ENCODE measurements at regions not wholly inside any gene's neighbourhood (a gene's known extent, or its start where the extent isn't known, plus 50 kb on each side); places are given as distances from the start of the nearest gene placed in this dataset.

GRCh38 chr10:21047096-21047495 is 150.0 kb upstream of the NEBL start:
- POLR2A ChIA-PET, result no interaction called here
- no peak for ATAC-seq
- Mint-ChIP-seq H3K4me3 (no peak overlapping the region), H3K27ac (no peak overlapping the region), H3K36me3 (ENCODE audit: low read depth) (no peaks in the 10 kb centered on the region), H3K27me3 (no peaks in the 10 kb centered on the region), H3K4me1 (ENCODE audit: low read depth) (peaks cover 11% of the 10 kb centered on the region), H3K9me3 (peaks cover 2% of the 10 kb centered on the region)
- no peak for TF ChIP-seq CTCF (IDR thresholded peaks at IDR 0.05)
- intact Hi-C loops (cut with micrococcal nuclease), result no loop called here
- no peak for DNase-seq
- CTCF ChIA-PET, result no interaction called here

GRCh38 chr10:21043044-21043443 is 145.9 kb upstream of the NEBL start:
- Mint-ChIP-seq H3K4me3 (no peak overlapping the region), H3K27me3 (no peaks in the 10 kb centered on the region), H3K36me3 (ENCODE audit: low read depth) (no peaks in the 10 kb centered on the region), H3K9me3 (no peaks in the 10 kb centered on the region), H3K27ac (no peak overlapping the region), H3K4me1 (ENCODE audit: low read depth) (no peaks in the 10 kb centered on the region)
- no peak for ATAC-seq
- no peak for DNase-seq
- ChIA-PET CTCF (no interaction called here), POLR2A (no interaction called here)
- intact Hi-C loops (cut with micrococcal nuclease), result no loop called here
- no peak for TF ChIP-seq CTCF (IDR thresholded peaks at IDR 0.05)

- ChIA-PET POLR2A (no interaction called here), CTCF (no interaction called here)
- Mint-ChIP-seq H3K4me1 (ENCODE audit: low read depth) (no peaks in the 10 kb centered on the region), H3K4me3 (no peak overlapping the region), H3K27me3 (no peaks in the 10 kb centered on the region), H3K36me3 (ENCODE audit: low read depth) (no peaks in the 10 kb centered on the region), H3K9me3 (no peaks in the 10 kb centered on the region), H3K27ac (no peak overlapping the region)
- ATAC-seq (no peak), DNase-seq (no peak)
- intact Hi-C loops (cut with micrococcal nuclease), result no loop called here
- no peak for TF ChIP-seq CTCF (IDR thresholded peaks at IDR 0.05)
Observed at GRCh38 chr10:21042536-21042935, 145.4 kb upstream of the NEBL start.

GRCh38 chr10:21041763-21042458 is 144.8 kb upstream of the NEBL start:
- DNase-seq, result no peak
- no peak overlapping the region for H3K4me3 Mint-ChIP-seq
- H3K4me1 Mint-ChIP-seq (ENCODE audit: low read depth), result no peaks in the 10 kb centered on the region
- CTCF ChIA-PET, result no interaction called here
- H3K27me3 Mint-ChIP-seq, result no peaks in the 10 kb centered on the region
- no peaks in the 10 kb centered on the region for H3K9me3 Mint-ChIP-seq
- no peak for ATAC-seq
- no peak for TF ChIP-seq CTCF (IDR thresholded peaks at IDR 0.05)
- H3K36me3 Mint-ChIP-seq (ENCODE audit: low read depth), result no peaks in the 10 kb centered on the region
- POLR2A ChIA-PET, result no interaction called here
- no peak overlapping the region for H3K27ac Mint-ChIP-seq
- intact Hi-C loops (cut with micrococcal nuclease), result no loop called here

- no peak for TF ChIP-seq CTCF (IDR thresholded peaks at IDR 0.05)
- H3K4me3 Mint-ChIP-seq, result no peak overlapping the region
- intact Hi-C loops (cut with micrococcal nuclease), result no loop called here
- CTCF ChIA-PET, result no interaction called here
- H3K9me3 Mint-ChIP-seq, result no peaks in the 10 kb centered on the region
- H3K36me3 Mint-ChIP-seq (ENCODE audit: low read depth), result no peaks in the 10 kb centered on the region
- POLR2A ChIA-PET, result no interaction called here
- DNase-seq (no peak), ATAC-seq (no peak)
- no peaks in the 10 kb centered on the region for H3K27me3 Mint-ChIP-seq
- H3K27ac Mint-ChIP-seq, result no peak overlapping the region
- no peaks in the 10 kb centered on the region for H3K4me1 Mint-ChIP-seq (ENCODE audit: low read depth)
Observed at GRCh38 chr10:21039721-21040120, 142.6 kb upstream of the NEBL start.
